T-helper 1 cell treated with Interleukin-12 subunit alpha and Interleukin-12 subunit beta and Interleukin-4 antibody, amounts not matched to agents 30 μg/mL and 1 μg/mL, for 36 hours (primary cell): ENCODE measurements at regions not wholly inside any gene's neighbourhood (a gene's known extent, or its start where the extent isn't known, plus 50 kb on each side); places are given as distances from the start of the nearest gene placed in this dataset.
A peak's percentile ranks its signal among the peaks of the same experiment; 100 is the strongest.
"Not testable (repeated sequence)": the region's sequence is repeated elsewhere in the genome, so short reads cannot be mapped to it uniquely, and the experiment has no call there.

Experiments
- H3K27ac Mint-ChIP-seq: one replicate; pipeline ENCODE4 v1.8.0; 2021; ENCODE audit warnings: mild to moderate bottlenecking, mixed read lengths
- H3K27me3 Mint-ChIP-seq: one replicate; pipeline ENCODE4 v1.8.0; 2021; ENCODE audit warnings: low read depth, mixed read lengths
- H3K36me3 Mint-ChIP-seq: one replicate; pipeline ENCODE4 v1.8.0; 2021; ENCODE audit warnings: low read depth, mixed read lengths
- H3K4me1 Mint-ChIP-seq: one replicate; pipeline ENCODE4 v1.8.0; 2021; ENCODE audit warnings: low read depth, mixed read lengths
- H3K4me3 Mint-ChIP-seq: one replicate; pipeline ENCODE4 v1.8.0; 2021; ENCODE audit warnings: mild to moderate bottlenecking, moderate library complexity, mixed read lengths
- H3K9me3 Mint-ChIP-seq: one replicate; pipeline ENCODE4 v1.8.0; 2021; ENCODE audit warnings: mixed read lengths

GRCh38 chr20:29443206-29443781 lies 1814.2 kb upstream of the DEFB115 start:
- H3K4me3 Mint-ChIP-seq, H3K36me3 Mint-ChIP-seq, H3K4me1 Mint-ChIP-seq, H3K27me3 Mint-ChIP-seq, H3K27ac Mint-ChIP-seq, H3K9me3 Mint-ChIP-seq: not testable (repeated sequence)

GRCh38 chr20:29443819-29444218 lies 1813.6 kb upstream of the DEFB115 start:
- Mint-ChIP-seq H3K9me3 (peaks cover 8% of the 10 kb centered on the region), H3K27ac (no peak overlapping the region), H3K27me3 (peaks cover 8% of the 10 kb centered on the region), H3K4me3 (no peak overlapping the region), H3K4me1 (peaks cover 6% of the 10 kb centered on the region), H3K36me3 (no peaks in the 10 kb centered on the region)

- not testable (repeated sequence) for H3K27me3 Mint-ChIP-seq, H3K36me3 Mint-ChIP-seq, H3K27ac Mint-ChIP-seq, H3K9me3 Mint-ChIP-seq, H3K4me1 Mint-ChIP-seq
- peak overlapping the region; percentile 52 for H3K4me3 Mint-ChIP-seq
Observed at GRCh38 chr20:29445050-29445907, 1812.2 kb upstream of the DEFB115 start.

- H3K4me1 Mint-ChIP-seq, H3K36me3 Mint-ChIP-seq, H3K27ac Mint-ChIP-seq, H3K4me3 Mint-ChIP-seq, H3K27me3 Mint-ChIP-seq: not testable (repeated sequence)
- peaks cover 17% of the 10 kb centered on the region for H3K9me3 Mint-ChIP-seq
Observed at GRCh38 chr20:29447517-29448484, 1809.7 kb upstream of the DEFB115 start.

GRCh38 chr20:29448806-29449470 lies 1808.5 kb upstream of the DEFB115 start:
- no peaks in the 10 kb centered on the region for H3K27me3 Mint-ChIP-seq
- no peak overlapping the region for H3K4me3 Mint-ChIP-seq
- peaks cover 4% of the 10 kb centered on the region for H3K4me1 Mint-ChIP-seq
- H3K9me3 Mint-ChIP-seq, result peaks cover 17% of the 10 kb centered on the region
- H3K27ac Mint-ChIP-seq, result no peak overlapping the region
- H3K36me3 Mint-ChIP-seq, result no peaks in the 10 kb centered on the region

GRCh38 chr20:29452186-29452585 lies 1805.3 kb upstream of the DEFB115 start:
- Mint-ChIP-seq H3K4me3 (no peak overlapping the region), H3K4me1 (no peaks in the 10 kb centered on the region), H3K27ac (no peak overlapping the region), H3K36me3 (no peaks in the 10 kb centered on the region), H3K9me3 (peaks cover 17% of the 10 kb centered on the region), H3K27me3 (no peaks in the 10 kb centered on the region)

GRCh38 chr20:29456987-29457693 lies 1800.3 kb upstream of the DEFB115 start:
- H3K9me3 Mint-ChIP-seq, result peaks cover 23% of the 10 kb centered on the region
- not testable (repeated sequence) for H3K36me3 Mint-ChIP-seq, H3K4me3 Mint-ChIP-seq, H3K27me3 Mint-ChIP-seq, H3K4me1 Mint-ChIP-seq, H3K27ac Mint-ChIP-seq

GRCh38 chr20:29472606-29473005 lies 1784.9 kb upstream of the DEFB115 start:
- Mint-ChIP-seq H3K4me1 (no peaks in the 10 kb centered on the region), H3K27me3 (no peaks in the 10 kb centered on the region), H3K36me3 (no peaks in the 10 kb centered on the region), H3K9me3 (peaks cover 31% of the 10 kb centered on the region), H3K27ac (no peak overlapping the region), H3K4me3 (no peak overlapping the region)

- not testable (repeated sequence) for H3K36me3 Mint-ChIP-seq, H3K27me3 Mint-ChIP-seq, H3K4me3 Mint-ChIP-seq, H3K27ac Mint-ChIP-seq, H3K4me1 Mint-ChIP-seq
- H3K9me3 Mint-ChIP-seq, result peaks cover 19% of the 10 kb centered on the region
Observed at GRCh38 chr20:29492840-29493239, 1764.6 kb upstream of the DEFB115 start.

DNA sequence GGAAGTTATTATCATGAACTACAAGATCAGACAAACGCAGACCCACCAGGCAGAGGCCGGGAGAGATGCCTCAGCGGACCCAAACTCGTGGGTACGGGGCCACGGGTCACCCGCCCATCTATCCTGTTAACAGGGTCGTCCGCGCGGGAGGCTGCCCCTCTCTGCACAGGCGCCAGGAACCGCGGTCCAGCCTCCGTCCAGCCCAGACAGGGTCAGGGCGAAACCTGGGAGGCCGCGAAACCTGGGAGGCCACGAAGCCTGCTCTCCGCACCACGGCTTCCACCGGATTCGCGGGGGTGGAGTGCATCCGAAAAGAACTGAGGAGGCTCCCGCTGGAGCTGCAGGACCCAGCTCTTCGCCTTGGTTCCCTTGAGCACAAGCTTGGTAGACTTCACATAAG lies 1760.7 kb upstream of the DEFB115 start:
- Mint-ChIP-seq H3K4me3 (peak overlapping the region; percentile 61), H3K9me3 (peaks cover 29% of the 10 kb centered on the region)
- not testable (repeated sequence) for H3K36me3 Mint-ChIP-seq, H3K4me1 Mint-ChIP-seq, H3K27ac Mint-ChIP-seq, H3K27me3 Mint-ChIP-seq

DNA sequence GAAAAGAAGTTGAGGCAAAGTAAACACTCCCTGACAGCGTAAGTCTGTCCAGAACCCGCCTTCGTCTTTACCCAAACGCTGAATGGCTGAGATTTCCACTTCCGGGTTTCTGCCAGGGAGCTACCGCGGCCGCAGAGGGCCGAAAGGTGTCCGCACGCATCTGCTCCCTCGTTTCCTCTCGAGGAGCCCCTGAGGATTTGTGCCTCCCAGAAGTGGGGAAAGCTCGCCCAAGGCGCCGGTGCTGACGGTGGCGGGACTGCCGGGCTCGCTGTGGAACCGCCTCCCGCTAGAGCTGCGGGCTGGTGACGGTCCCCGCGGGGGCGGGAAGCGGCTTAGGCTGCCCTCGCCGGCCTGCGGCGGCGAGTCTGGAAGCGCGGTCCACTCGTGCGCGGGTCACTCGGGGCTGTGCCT lies 1760.2 kb upstream of the DEFB115 start:
- Mint-ChIP-seq H3K27ac (no peak overlapping the region), H3K9me3 (peaks cover 29% of the 10 kb centered on the region), H3K27me3 (no peaks in the 10 kb centered on the region), H3K36me3 (no peaks in the 10 kb centered on the region), H3K4me1 (no peaks in the 10 kb centered on the region), H3K4me3 (peak overlapping the region; percentile 61)

- H3K27me3 Mint-ChIP-seq, H3K4me1 Mint-ChIP-seq, H3K36me3 Mint-ChIP-seq, H3K27ac Mint-ChIP-seq, H3K4me3 Mint-ChIP-seq: not testable (repeated sequence)
- peaks cover 30% of the 10 kb centered on the region for H3K9me3 Mint-ChIP-seq
Observed at GRCh38 chr20:29497684-29498083, 1759.8 kb upstream of the DEFB115 start.

GRCh38 chr20:29500738-29501137 lies 1756.7 kb upstream of the DEFB115 start:
- not testable (repeated sequence) for H3K27ac Mint-ChIP-seq, H3K4me3 Mint-ChIP-seq, H3K36me3 Mint-ChIP-seq, H3K27me3 Mint-ChIP-seq, H3K4me1 Mint-ChIP-seq
- H3K9me3 Mint-ChIP-seq, result peaks cover 15% of the 10 kb centered on the region

GRCh38 chr20:29514634-29515033 lies 1742.8 kb upstream of the DEFB115 start:
- H3K4me3 Mint-ChIP-seq, H3K27ac Mint-ChIP-seq, H3K4me1 Mint-ChIP-seq, H3K27me3 Mint-ChIP-seq, H3K36me3 Mint-ChIP-seq: not testable (repeated sequence)
- H3K9me3 Mint-ChIP-seq, result peaks cover 24% of the 10 kb centered on the region
